Motor neuron (in vitro differentiated cells): ENCODE measurements at regions not wholly inside any gene's neighbourhood (a gene's known extent, or its start where the extent isn't known, plus 50 kb on each side); places are given as distances from the start of the nearest gene placed in this dataset.

Source experiments
- ATAC-seq, 8 experiments: fragments of 200-7000 bp; cut with Tn5 transposase; replicated peaks in 6 of 8; 2 replicates each; pipeline ENCODE4 v1.8.0; 2021; ENCODE audit warnings: mild to moderate bottlenecking in 8 of 8, moderate library complexity in 8 of 8
- H3K27ac ChIP-seq, 2 donors: fragments of 250-450 bp; sonication (Bioruptor Pico); 2 replicates each; pipeline ENCODE4 v1.9.0; 2021; ENCODE audit warnings: antibody characterized with exemption in 2 of 2, mild to moderate bottlenecking in 2 of 2, moderate library complexity in 1 of 2
- H3K4me1 ChIP-seq, 2 donors: fragments of 250-450 bp; sonication (Bioruptor Pico); replicated peaks in 1 of 2; 2 replicates each; pipeline ENCODE4 v1.6.1; 2021; ENCODE audit warnings: antibody characterized with exemption in 2 of 2, mild to moderate bottlenecking in 2 of 2, moderate library complexity in 1 of 2
- H3K4me3 ChIP-seq, 5 donors: fragments of 250-450 bp; sonication (Bioruptor Pico); 2 replicates each; pipeline ENCODE4 v1.9.0; 2021; ENCODE audit warnings: antibody characterized with exemption in 5 of 5, mild to moderate bottlenecking in 5 of 5, moderate library complexity in 4 of 5
- WGBS, 10 experiments: fragments of 450-650 bp; shearing (Covaris generic); methylation state at CpG; one replicate each; pipeline ENCODE4 v1.0.0; 2022; 5-methylcytosine and 5-hydroxymethylcytosine counted together
- in situ Hi-C, 9 experiments: fragments of 400-800 bp; cut with MboI; loops; one replicate each; pipeline ENCODE4 v1.15.0; 2021; ENCODE audit warnings: low sequenced_read_pairs in 9 of 9, low pct_unique_long_range_greater_than_20kb in 2 of 9; ENCODE audit not compliant: unreplicated experiment in 9 of 9

DNA sequence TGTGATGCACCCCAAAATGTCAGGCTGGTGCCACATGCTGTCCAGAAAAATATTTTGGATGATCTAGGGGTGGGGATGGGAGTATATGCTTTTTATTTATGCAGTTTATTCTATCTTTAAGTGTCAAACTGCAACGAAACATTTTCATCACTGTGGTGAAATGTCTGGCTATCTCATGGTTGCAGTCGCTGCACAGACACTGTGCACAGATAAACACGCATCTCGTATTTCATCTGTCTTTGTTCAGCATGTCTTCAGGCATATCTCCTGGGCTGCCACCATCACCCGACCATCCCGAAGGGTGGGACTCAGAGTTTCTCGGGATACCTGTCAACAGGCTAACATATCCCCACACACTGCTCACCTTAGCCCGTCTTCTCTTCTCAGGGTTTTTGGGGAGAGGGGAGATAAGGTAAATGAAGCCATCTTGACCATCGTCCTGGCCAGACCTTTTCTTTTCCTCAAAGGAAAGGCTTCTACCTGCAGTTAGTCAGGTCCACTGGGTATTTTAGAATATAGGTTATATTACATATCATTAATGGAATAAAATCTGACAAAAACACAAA, 80.7 kb upstream of the NABP1 start:
- Histone ChIP-seq H3K4me3 (no peak overlapping the region), H3K27ac (no peak overlapping the region), H3K4me1 (no peaks in the 10 kb centered on the region)
- no peak for ATAC-seq
- in situ Hi-C loops = no loop called here
- WGBS, 10 experiments = 56 to 100% (median 88%) methylated on average over 1 to 9 of the region's 9 CpGs

DNA sequence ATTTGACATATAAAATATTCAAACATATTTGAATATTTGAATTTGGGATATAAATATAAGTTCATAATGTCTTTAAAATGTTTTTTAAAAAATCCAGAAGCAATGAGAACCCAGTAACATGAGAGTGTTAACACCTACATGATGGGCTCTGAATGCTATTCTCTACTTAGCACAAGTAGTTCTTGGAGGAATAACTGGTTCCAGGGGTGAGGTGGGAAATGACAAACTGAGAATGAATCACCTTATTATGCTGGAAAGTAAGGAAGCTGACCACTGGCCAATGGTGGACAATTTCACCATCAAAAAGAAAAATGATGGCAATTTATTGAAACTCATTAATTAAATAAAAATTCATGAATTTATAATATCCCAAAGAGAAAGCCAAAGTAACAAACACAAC, 79.6 kb upstream of the NABP1 start:
- ATAC-seq = no peak
- no peak overlapping the region for H3K27ac ChIP-seq
- H3K4me1 ChIP-seq = no peaks in the 10 kb centered on the region
- in situ Hi-C loops = no loop called here
- no peak overlapping the region for H3K4me3 ChIP-seq

DNA sequence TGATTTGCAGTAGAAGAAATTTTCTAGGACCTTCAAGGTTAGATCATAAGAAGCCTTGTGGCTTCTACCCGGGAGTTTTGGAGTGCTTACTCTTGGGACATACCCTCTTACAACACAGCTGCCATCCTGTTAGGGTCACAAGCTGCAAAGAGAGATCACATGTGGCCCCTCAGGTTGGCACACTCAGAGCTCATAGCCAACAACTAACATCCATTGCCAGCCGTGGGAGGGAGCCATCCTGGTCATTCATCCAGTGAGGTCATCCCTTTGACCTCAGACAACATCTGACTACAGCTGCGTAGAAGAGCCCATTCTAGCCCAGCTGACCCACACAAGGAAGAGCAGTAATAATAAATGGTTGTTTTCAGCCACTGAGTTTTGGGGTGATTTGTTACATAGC, 76.9 kb upstream of the NABP1 start:
- Histone ChIP-seq H3K4me3 (no peak overlapping the region), H3K4me1 (no peaks in the 10 kb centered on the region), H3K27ac (no peak overlapping the region)
- no peak for ATAC-seq
- in situ Hi-C loops = no loop called here
- 20 to 100% (median 84%) methylated on average over 1 to 3 of the region's 3 CpGs; no CpG with 5 or more reads in 3 of the 10 experiments for WGBS, 10 experiments

DNA sequence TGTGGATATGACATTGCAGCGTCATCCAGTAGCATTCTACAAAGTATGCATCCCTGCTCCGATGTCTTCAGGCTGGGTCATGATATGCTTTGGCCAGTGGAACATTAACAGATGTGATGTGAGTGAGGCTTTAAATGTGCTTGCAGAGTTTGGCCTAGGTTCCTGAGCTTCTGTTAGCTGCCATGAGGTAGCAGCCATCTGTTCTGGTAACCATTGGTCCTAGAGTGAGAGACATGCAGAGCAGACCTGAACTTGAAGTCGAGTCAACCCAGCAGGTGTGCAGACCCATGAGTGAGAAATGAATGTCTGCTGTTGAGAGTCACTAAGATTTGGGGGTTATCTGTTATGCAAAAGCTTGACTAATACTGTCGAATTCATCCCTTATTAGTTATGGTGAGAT, 73.8 kb upstream of the NABP1 start:
- WGBS, 10 experiments = 60 to 100% (median 84%) methylated on average over 1 to 4 of the region's 4 CpGs; no CpG with 5 or more reads in 1 of the 10 experiments
- H3K27ac ChIP-seq = no peak overlapping the region
- H3K4me1 ChIP-seq = no peaks in the 10 kb centered on the region
- in situ Hi-C loops = no loop called here
- H3K4me3 ChIP-seq = no peak overlapping the region
- ATAC-seq = no peak

DNA sequence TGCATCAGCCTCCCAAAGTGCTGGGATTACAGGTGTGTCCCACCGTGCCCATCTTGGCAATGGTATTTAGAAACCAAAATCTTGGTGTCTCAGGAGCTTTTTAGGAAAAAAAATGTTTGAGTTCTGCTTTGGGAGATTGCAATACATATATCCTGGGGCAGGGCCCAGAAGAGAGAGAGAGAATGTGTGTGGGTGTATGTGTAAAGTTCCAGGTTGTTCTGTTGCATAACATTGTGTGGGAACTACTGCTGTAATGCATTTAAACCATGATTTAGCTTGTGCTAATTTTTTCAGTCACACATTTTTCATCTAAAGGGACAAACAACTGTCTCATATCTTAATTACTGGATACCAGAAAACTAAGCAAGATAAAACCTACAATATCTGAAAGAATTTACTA, 70.8 kb upstream of the NABP1 start:
- 33 to 100% (median 100%) methylated on average over 1 of the region's 1 CpG; no CpG with 5 or more reads in 5 of the 10 experiments for WGBS, 10 experiments
- Histone ChIP-seq H3K4me1 (no peaks in the 10 kb centered on the region), H3K4me3 (no peak overlapping the region), H3K27ac (no peak overlapping the region)
- no peak for ATAC-seq
- in situ Hi-C loops = no loop called here

DNA sequence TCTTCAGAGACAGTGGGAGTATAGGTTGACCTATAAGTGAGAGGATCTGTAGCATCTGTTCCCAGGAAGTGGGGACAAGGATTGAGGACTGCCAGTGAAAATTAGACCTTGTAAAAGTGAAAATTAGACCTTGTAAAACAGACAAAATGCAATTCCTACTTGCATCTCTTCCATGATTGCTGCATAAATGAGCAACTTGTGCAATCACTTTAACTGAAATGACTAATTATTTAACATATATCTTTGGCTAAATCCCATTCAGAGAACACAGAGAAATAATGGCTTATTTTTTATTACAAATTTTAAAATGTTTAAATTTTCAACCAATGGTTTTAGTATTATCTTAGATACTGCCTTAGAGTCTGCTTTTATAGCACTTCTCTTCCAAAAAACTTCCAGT, 67.2 kb upstream of the NABP1 start:
- ATAC-seq = peak in 2 of 8 experiments; percentile 55 to 59
- in situ Hi-C loops = no loop called here
- H3K27ac ChIP-seq = no peak overlapping the region
- no peak overlapping the region for H3K4me3 ChIP-seq
- H3K4me1 ChIP-seq = no peaks in the 10 kb centered on the region

DNA sequence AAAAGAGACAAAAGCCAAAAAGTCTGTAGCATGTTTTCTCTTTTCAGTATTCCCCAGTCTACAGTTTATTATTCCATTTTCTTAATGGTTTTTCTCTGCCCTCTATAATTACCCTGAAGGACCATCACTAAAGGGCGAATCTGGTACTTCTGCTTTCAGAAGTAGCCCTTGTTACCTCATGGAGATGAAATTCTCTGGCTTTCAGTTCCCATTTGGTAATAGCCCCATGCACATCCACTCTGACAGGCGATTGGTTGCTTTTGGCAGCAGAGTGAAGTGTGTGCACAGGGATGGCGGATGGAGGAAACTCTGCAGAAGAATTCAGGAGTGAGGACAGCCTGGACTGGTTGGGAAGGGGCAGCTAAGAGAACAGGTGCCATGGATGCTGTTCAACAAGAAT, 66.3 kb upstream of the NABP1 start:
- no peak overlapping the region for H3K27ac ChIP-seq
- ATAC-seq = no peak
- no peak overlapping the region for H3K4me3 ChIP-seq
- H3K4me1 ChIP-seq = no peaks in the 10 kb centered on the region
- WGBS, 10 experiments = 65 to 100% (median 98%) methylated on average over 1 to 3 of the region's 3 CpGs; no CpG with 5 or more reads in 2 of the 10 experiments
- in situ Hi-C loops = no loop called here

DNA sequence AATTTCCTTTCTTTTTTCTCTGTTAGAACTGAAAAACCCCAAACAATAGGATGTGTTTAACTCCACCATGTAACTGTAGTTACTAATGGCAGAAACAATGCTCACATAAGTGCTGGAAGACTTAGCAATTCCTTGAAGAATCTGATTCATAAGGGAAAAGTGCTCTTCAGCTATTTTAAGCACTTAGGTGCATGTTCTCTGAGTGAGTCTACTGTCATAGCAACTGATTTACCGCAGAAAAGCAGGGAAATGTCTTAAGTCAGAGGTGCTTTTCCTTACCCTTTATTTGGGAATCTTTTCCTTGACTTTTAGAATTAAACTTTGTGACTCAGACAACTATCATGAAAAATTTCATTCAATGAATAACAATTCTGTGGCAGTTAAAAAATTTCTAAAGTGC, 65.4 kb upstream of the NABP1 start:
- no peak overlapping the region for H3K4me3 ChIP-seq
- ATAC-seq = peak in 2 of 8 experiments; percentile 27 to 63
- no peaks in the 10 kb centered on the region for H3K4me1 ChIP-seq
- 0 to 100% (median 63%) methylated on average over 1 of the region's 1 CpG; no CpG with 5 or more reads in 2 of the 10 experiments for WGBS, 10 experiments
- in situ Hi-C loops = no loop called here
- H3K27ac ChIP-seq = no peak overlapping the region

DNA sequence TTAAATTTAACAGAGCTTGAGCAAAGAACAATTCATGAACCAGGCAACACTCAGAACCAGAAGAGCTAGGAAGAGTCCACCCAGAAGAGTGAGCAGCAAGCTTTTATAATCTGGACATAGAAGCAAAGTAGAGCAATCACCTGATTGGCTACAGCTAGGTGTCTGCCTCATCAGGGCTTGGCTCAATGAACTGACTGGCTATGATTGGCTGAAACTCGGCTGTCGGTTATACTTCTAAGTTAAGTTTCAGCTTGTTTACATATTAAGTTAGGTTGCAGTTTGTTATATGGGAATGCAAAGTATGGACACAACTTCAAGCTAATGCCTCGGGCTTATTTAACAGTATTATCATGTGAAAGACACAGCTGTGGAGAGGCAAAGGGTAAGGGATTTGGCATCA, 63.2 kb upstream of the NABP1 start:
- Histone ChIP-seq H3K4me1 (no peaks in the 10 kb centered on the region), H3K4me3 (no peak overlapping the region), H3K27ac (no peak overlapping the region)
- WGBS, 10 experiments = 60 to 100% (median 92%) methylated on average over 1 to 3 of the region's 3 CpGs; no CpG with 5 or more reads in 1 of the 10 experiments
- in situ Hi-C loops = no loop called here
- no peak for ATAC-seq

DNA sequence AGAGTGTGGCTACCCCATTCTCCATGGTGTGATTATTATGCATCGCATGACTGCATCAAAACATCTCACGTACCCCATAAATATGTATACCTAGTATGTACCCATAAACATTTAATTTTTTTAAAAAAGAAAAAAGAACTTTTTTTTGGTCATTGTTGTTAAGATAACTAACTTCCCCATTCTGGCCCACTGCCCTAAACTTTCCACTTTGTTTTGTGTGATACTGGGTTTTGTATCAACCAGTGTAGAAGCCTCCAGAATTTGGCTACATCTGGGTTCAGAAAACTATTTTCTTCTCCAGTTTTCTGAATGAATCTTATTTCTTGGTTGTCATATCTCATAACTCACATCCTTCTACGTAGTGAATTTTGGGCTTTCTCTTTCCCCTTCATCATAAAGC, 62.3 kb upstream of the NABP1 start:
- Histone ChIP-seq H3K4me3 (no peak overlapping the region), H3K4me1 (no peaks in the 10 kb centered on the region), H3K27ac (no peak overlapping the region)
- ATAC-seq = no peak
- in situ Hi-C loops = no loop called here
- WGBS, 10 experiments = 55 to 90% (median 67%) methylated on average over 1 to 3 of the region's 3 CpGs; no CpG with 5 or more reads in 1 of the 10 experiments

DNA sequence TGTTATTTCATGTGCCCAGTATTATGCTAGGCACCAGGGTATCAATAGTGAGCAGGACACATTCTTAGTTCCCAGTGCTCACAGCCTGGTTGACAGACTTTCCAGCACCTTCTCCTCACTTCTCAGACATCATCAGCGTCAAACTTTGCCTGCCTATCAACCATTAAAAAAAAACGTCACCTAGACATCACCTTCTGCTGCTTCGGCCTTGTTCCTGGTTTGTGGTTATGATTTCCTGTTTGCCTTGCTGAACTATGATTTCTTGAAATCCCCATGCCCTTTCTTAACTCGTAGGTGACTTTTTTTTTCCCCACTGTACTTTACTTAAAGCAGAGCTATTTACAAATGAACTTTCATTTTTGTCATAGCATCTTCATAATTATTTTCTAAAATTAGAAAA, 60.4 kb upstream of the NABP1 start:
- WGBS, 10 experiments = 36 to 100% (median 90%) methylated on average over 3 to 4 of the region's 4 CpGs
- ATAC-seq = no peak
- no peak overlapping the region for H3K4me3 ChIP-seq
- no peak overlapping the region for H3K27ac ChIP-seq
- in situ Hi-C loops = no loop called here
- no peaks in the 10 kb centered on the region for H3K4me1 ChIP-seq

DNA sequence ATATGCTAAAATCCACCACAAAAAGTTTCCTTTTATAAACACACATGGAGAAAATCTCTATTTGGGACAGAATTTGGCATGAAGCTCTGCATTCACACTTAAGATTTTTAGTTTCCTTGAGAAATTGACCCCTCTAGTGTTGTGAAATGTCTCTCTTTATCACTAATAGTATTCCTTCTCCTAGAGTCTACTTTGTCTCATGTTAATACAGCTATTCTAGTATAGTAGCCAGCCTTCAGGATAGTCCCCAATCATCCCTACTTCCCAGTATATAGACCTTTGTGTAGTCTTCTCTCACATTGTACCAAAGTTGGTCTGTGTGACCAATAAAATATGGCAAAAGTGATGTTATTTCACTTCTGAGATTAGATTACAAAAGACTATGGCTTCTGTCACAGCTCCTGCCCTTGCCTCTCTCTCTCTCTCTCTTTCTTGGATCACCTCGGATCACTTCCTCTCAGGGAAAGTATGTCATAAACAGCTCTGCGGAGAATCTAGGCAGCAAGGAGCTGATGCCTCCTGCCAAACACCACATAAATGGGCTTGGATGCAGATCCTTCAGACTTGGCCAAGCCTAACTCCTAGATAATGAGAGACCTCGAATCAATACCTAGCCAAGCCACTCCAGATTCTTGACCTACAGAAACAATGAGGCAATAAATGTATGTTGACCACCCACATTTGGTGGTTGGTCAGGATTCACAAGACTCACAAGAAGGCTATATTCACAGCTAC, 59.7 kb upstream of the NABP1 start:
- Histone ChIP-seq H3K4me1 (no peaks in the 10 kb centered on the region), H3K27ac (no peak overlapping the region), H3K4me3 (no peak overlapping the region)
- no peak for ATAC-seq
- 80 to 100% (median 90%) methylated on average over 1 to 3 of the region's 3 CpGs; no CpG with 5 or more reads in 3 of the 10 experiments for WGBS, 10 experiments
- in situ Hi-C loops = no loop called here

DNA sequence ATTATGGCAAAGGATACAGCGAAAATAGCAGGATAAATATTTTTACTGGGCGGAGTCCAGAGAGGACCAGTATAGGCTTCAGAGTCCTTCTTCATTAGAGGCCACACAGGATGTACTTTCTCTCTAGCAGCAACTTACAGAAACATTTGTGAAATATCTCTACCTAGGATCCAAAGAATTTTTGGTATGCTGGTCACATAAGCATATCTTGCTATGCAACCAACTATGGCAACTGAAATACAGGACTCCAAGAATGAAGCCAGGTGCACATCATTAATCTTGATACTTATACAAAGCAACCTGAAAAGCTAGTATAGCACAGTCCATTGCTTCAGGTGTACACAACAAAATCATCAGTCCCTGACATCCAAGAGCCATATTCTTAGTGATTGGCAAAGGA, 59.1 kb upstream of the NABP1 start:
- H3K27ac ChIP-seq = no peak overlapping the region
- WGBS, 10 experiments = 78 to 100% (median 94%) methylated on average over 1 to 2 of the region's 2 CpGs; no CpG with 5 or more reads in 4 of the 10 experiments
- in situ Hi-C loops = no loop called here
- no peak for ATAC-seq
- H3K4me3 ChIP-seq = no peak overlapping the region
- no peaks in the 10 kb centered on the region for H3K4me1 ChIP-seq

DNA sequence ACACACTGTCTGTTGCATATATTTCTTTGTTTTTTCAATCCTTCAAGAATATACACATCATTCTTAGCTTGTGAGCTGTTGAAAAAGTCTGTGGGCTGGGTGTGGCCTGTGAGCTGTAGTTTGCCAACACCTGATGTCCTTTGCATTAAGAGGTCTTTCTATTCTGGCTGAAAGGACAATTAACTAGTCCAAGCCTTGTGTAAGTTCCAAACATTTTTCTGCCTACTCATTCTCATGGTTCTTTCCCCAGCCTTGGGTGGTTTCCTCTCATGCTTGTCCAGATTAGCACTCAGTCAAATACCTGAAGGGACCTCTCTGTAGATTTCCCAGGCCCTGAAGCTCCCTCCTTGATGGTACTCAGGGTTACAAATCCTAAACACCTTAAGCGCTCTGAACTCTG, 57.8 kb upstream of the NABP1 start:
- Histone ChIP-seq H3K4me3 (no peak overlapping the region), H3K27ac (no peak overlapping the region), H3K4me1 (no peaks in the 10 kb centered on the region)
- ATAC-seq = peak in 1 of 8 experiments; percentile 59
- 86 to 100% (median 100%) methylated on average over 1 of the region's 1 CpG; no CpG with 5 or more reads in 3 of the 10 experiments for WGBS, 10 experiments
- in situ Hi-C loops = no loop called here
